HG02642 (cell line): ENCODE measurements at regions not wholly inside any gene's neighbourhood (a gene's known extent, or its start where the extent isn't known, plus 50 kb on each side); places are given as distances from the start of the nearest gene placed in this dataset.
"Not testable (repeated sequence)": the region's sequence is repeated elsewhere in the genome, so short reads cannot be mapped to it uniquely, and the experiment has no call there.

Experiments
- ATAC-seq: cut with Tn5 transposase; IDR thresholded peaks from one replicate; pipeline ENCODE4 v1.9.1; 2021; ENCODE audit warnings: mild to moderate bottlenecking; ENCODE audit not compliant: unreplicated experiment, poor library complexity

DNA sequence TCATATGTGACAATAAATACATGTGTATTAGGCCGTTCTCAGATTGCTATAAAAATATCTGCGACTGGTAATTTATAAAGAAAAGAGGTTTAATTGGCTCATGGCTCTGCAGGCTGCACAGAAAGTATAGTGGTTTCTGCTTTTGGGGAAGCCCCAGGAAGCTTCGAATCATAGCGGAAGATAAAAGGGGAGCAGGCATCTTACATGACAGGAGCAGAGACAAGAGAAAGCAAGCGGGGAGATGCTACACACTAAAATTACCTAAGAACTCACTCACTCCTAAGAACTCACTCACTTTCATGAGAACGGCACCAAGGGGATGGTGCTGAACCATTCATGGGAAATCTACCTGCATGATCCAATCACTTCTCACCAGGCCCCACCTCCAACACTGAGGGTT is 284.9 kb downstream of the OTUD1 start:
- no peak for ATAC-seq

DNA sequence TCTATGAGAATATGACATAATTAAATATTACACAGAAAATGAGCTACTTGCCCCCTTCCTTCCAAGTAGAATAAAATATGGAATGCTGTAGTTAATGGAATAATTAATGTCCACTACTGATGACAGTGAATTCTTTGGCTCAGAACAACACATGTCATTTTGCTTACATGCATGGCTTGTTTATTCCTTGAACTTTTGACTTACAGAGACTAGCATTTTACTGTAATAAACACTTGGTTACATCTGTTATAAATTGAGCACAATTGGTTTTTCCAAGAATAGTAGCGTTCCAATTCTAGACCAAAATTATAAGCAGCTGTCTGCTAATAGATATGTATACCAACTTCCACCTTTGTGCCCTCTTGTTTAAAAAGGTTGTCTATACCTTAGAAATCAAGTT is 286.7 kb downstream of the OTUD1 start:
- no peak for ATAC-seq

DNA sequence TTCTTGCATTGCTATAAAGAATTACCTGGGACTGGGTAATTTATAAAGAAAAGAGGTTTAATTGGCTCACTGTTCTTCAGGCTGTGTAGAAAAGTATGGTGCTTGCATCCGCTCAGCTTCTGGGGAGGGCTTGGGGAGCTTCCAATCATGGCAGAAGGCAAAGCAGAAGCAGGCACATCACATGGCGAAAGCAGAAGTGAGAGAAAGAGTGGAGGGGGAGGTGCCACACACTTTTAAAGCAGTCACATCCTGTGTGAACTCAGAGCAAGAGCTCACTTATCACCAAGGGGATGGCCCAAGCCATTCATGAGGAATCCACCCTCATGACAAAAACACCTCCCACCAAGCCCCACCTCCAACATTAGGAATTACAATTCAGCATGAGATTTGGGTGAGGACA is 303.5 kb downstream of the OTUD1 start:
- ATAC-seq, result peak; percentile 89

DNA sequence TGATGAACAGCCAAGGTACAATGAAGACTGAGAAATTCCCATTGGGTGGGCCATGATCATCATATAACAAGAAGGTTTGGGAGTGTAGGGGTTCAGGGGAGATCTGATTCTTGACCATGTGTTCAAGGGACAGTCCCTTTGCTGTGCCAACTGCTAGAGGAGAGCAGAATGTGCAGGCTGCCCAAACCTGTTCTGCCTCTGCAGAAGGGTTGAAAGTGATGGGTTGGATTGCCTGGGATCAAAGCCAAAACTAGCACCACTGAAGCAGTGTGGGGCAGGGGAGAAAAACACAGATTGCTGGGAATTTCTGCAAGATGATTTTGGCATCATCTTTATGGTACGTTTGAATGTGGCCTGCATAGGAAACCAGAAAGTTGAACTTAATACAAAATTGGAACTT is 303.9 kb downstream of the OTUD1 start:
- no peak for ATAC-seq

DNA sequence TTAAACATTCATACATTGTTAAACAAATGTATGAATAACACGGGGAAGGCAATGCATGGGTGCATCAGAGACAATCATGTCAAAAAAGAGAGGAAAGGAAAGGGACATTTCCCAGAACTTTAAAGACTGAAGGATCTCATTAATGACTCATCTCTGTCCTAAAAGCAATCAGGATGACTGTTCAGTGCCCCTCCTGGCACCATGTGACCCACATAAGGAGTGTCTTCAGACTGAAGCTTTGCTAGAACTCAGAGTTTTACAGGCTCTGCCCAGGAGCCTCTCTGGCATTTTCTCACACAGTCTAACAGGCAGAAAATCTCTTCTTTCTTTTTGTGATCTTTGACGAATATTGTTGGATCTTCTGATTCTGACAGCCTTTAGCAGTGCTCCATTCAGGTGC is 315.3 kb downstream of the OTUD1 start:
- ATAC-seq, result no peak

DNA sequence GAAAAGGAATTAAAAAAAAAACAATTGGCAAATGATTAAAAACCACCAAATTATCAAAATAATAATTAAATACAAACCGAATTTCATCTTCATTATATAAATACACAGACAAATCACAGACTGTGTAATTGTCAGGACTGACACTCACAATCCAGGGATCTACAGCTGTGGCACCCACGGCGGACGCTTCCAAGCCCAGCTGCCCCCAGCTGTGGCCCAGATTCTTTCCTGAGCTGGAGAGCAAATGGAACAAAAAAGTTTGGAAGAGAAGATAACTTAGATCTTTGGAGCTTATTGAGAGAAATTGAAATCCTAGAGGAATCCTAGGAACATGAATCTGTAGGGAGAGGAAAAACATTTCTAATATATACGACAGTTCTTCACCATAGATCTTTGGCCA is 316.1 kb downstream of the OTUD1 start:
- ATAC-seq, result no peak

DNA sequence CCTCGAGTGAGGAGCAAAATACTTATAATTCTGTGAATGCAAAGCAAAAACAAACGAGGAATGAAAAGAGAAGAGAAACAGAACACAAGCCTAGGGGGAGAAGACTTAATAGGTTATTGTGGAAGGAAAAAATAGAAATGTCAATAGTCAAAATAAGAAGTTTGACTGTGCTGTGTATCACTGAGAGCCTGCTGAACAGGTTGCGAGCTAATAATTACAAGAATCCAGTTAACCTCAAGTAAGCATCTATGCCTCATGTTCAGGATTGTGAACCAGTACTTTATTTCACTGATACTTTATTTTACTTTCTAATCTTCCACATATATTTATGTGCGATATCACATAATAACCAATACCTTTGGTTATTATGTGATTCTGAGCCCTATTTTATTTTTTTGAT is 316.7 kb downstream of the OTUD1 start:
- ATAC-seq, result no peak

DNA sequence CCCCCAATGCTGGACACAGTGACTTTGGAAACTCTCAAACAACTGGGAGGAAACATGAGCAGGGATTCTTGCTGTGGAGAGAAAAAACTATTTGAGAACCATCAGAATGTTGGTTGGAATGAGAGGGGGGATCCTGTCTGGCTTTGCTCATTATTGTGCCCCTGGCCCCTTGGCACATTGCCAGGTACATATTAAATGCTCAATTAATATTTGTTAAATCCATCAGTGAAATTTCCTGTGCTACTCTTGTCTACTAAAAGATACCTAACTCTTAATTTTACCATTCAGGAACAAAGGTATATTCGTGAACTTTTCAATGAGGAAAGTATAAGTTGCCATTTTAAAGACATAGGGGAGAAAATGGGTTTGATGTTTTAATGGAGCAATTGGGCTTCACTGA is 329.4 kb downstream of the OTUD1 start:
- no peak for ATAC-seq

DNA sequence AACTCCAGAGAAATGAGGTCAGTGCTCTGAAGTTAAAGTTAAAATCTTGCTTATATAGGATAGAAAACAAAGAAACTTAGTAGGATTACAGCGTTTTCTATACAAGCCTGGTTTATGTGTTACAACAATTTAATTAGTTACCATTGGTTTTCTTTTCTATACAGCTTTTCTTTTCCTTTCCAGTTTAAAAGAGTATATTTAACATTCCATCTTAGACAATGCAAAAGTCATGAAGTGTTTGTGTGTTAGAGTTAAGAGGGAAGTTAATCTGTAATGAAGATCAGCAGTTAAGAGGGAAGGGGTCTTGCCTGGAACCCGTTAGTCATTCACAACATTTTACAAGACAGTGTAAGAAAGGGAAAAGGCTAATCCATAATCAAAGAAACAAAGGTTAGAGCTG is 338.3 kb downstream of the OTUD1 start:
- ATAC-seq, result no peak

DNA sequence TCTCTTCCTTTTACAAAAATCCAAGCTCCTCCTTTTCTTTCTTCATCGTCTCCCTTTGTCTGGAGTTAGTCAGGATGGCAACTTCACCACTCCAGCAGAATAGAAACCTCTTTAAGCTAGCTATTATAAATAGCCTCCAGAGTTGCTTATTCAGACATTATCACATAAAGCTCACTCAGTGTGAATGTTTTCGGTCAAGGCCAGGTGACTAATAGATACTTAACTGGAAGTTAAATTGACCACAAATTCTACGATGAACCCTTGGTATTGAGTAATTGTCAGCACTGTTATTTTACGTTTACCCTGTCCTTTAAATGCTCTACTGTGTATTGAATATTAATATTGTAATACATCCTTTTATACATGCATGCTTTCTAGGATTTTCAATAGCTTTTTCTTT is 340.4 kb downstream of the OTUD1 start:
- no peak for ATAC-seq

DNA sequence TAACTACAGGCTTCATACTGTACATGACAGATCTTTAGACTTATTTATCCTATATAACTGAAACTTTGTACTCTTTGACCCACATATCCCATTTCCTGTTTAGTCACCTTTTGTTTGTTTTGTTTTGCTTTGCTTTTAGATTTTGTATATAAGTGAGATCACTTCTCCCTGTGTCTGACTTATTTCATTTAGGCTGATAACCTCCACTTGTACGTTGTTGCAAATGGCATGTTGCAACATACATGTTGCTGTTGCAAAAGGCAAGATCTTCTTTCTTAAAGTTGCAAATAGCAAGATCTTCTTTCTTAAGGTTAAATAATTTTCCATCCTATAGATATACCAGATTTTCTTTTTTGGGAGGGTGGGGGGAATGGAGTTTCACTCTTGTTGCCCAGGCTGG is 341.5 kb downstream of the OTUD1 start:
- no peak for ATAC-seq

DNA sequence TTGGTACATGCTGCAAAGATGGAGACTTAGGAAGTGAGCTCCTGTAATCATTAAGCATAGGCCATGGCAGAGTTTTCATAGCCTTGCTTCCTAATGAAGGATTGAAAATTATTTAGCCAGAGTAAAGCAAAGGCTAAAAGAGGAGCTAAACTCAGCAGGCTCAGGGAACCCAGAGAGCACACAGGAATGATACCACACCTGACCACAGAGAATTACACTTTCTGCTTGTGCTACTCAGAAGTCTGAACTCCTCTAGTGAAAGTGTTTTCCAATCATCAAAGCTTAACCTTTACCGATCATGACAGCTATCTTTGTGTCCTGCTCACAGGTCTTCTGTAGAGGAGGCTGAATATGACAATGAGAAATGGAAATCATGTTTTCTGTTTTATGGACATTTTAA is 347.7 kb downstream of the OTUD1 start:
- ATAC-seq, result no peak

DNA sequence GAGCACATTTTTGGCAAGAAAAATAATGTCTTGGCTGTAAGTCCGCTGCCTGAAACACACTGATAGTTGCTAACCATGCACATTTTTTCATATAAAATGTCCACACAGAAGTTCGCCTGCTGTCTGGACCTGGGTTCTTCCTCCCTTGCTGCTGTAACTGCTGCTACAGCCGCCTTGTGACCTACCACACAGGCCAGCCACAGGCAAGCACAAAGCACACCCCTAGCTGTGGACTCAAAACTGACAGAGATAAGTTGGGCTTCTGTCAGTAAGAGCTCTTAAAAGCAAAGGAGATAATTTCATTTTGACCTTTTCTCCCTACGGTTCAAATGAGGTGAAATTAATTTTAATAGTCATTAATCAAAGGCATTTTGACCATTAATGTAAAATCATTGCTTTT is 354.7 kb downstream of the OTUD1 start:
- no peak for ATAC-seq

DNA sequence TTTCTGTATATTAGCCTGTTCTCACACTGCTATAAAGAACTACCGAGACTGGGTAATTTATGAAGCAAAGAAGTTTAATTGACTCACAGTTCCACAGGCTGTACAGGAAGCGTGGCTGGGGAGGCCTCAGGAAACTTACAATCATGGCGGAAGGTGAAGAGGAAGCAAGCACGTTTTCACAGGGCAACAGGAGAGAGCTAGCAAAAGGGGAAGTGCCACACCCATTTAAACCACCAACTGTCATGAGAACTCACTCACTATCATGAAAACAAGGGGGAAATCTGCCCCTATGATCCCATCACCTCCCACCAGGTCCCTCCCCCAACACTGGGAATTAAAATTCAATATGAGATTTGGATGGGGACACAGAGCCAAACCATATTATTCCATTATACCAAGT is 358.6 kb downstream of the OTUD1 start:
- not testable (repeated sequence) for ATAC-seq

DNA sequence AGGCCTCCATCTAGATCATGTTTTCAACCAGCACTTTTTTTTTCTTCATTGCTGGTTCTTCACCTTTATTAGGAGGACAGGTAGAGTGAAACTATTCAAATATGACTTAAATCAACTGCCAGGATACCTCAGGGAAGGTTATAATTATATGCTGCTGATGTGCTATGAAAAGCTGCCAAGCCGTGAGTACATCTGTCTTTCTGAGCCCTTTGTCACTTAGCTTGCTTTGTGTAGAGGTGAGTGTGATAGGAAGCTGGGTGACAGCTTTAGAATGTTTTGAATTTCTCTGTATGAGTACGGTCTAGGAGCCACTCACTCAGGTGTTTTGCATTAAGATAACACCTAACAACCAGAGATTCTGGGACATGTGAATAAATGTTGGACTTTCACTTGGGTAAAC is 365.2 kb downstream of the OTUD1 start:
- ATAC-seq, result no peak

DNA sequence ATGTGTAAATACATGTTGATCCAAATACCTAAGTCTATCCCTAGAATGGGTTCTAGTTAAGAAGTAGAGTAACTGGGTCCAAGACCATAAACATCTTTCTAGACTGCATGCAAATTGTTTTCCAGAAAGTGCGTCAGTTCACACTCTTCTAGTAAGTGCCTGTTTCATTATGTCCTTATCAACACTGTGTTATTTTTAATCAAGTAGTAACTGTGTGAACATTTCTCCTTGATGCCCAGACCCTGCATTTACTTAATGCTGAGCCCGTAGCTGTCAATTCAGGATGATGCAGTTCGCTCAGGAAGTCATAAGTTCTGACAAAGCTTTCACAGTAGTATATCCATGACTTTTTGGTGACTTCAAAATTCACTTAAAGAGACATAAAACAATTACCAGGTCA is 374.8 kb downstream of the OTUD1 start:
- ATAC-seq, result no peak

DNA sequence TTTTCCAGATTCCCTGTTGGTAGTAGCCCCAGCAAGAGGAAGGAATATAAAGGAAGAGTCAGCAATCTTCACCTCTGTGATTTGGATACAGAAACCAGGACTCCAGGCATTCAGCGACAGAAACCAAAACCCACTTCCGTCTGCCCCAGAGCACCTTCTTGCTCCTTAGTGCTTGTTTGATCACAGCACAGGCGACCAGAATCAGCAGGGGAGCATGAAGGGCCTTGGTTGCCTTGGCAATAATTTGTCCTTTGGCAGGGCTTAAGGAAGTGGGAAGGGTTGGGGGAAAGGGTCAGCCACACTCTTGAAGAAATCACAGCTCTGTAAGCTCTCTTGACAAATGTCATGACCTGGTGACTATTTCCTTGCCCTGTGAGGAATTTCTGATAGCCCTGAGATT is 379.6 kb downstream of the OTUD1 start:
- ATAC-seq, result no peak

DNA sequence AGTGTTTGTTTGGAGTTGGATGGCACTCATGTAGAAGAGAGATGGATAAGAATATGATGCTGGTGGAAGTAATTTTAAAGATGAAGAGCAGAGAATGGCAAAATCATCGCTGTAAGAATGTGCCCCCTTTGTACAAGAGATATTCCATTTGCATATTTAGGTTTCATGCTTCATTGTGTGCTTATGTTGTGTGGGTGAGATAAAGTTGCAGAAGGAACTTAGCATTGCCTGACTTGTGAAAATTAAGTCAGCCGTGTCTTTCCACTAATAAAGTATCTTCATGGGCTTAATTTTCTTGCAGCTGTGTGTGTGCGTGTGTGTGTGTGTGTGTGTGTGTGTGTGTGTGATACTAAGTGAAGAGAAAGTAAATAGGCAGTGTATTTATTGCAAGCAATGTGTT is 381.9 kb downstream of the OTUD1 start:
- no peak for ATAC-seq

DNA sequence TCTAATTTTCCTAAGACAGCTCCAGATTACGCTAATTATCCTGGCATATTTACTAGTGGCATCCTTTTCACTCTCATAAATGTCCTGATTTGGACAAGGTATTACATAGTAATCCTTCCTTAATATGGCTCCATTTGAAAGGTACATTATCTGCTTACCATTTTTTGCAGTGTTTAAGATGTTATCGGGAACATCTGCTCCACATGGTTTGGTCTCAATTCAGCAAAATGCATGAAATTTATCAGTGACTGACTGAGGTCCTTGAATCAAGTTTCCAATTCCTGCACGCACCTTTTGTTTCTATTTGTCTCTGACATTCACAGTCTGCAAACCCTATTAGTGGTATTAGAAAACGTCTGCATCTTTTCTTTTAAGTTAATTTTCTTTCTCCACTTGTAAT is 384.1 kb upstream of the KIAA1217 start:
- no peak for ATAC-seq

DNA sequence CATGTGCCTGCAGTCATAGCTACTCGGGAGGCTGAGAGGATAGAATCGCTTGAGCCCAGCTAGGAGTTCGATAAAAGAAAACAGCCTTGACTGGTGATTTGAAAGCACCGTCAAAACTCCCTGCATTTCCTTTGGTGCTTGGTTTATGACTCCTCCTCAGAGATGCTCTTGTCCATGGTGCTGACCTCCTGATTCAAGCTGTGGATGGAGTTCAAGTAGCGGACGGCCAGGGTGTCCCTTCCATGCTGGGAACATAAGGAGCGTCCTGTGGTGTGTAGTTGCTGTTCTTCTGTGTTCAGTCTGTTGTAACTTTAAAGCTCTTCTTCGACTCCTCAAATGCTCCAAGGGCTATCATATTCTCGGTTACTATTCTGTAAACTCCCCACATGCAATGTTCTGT is 382.5 kb upstream of the KIAA1217 start:
- ATAC-seq, result no peak

DNA sequence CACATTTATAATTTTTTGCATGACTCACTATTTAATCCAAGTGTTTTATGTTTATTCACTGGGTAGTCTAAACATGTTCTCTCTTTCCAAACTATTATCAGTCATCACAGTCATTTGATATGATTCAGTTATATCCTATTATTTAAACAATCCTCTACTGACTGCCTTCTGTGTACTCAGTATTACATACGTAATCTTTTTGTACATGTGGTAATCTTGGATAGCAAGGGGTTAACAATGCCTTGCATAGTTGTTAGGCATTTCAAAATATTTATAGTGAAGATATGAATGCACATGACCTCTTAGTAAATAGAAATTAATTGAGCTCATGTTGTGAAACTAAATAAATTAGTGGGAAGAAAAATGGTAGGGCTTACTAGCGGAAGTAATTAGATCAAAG is 379.4 kb upstream of the KIAA1217 start:
- no peak for ATAC-seq

DNA sequence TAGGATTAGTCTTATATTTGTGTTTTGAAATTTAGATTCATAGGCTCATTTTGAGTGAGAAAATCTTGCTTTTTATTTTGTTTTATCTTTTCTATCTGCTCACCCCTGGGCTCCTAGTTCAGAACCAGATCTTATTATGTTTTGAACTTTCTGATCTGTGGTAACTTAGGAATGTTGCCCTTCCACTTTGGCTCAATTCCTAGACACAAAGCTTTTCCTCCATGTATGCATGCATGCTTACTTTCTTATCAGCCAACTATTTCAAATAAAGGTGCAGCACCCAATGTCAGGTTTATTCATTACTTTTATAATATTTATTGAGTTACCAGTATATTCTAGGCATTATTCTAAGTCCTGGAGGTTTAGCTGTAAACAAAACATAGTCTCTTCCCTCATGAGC is 374.8 kb upstream of the KIAA1217 start:
- no peak for ATAC-seq

DNA sequence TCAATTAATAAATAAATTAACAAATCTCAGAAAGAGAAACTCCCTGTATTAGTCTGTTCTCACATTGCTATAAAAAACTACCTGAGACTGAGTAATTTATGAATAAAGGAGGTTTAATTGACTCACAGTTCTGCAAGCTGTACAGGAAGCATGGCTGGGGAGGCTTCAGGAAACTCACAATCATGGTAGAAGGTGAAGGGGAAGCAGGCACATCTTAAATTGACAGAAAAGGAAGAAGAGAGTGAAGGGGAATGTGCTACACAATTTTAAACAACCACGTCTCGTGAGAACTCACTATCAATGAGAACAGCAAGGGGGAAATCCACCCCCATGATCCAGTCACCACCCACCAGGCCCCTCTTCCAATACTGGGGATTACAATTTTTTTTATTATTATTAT is 358.3 kb upstream of the KIAA1217 start:
- ATAC-seq, result no peak

DNA sequence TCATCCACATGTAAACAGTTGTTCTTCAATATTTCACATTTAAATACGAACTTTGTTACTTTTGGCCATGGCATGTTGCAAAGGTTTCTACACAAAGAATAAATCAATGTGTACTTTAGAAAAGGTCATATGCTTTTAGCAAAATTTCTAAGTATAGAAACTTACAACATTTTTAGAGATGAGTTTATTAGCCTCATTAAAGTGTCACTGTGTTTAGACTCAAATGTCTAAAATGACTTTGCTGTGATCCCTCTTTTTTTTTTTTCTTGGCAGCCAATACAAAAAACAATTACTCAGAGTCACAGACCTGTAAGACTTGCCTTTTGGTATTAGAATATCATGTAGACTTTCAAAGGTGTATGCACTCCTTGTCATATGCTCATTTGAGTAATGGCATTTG is 349.3 kb upstream of the KIAA1217 start:
- no peak for ATAC-seq
